Loucy (cell line): ENCODE measurements at regions not wholly inside any gene's neighbourhood (a gene's known extent, or its start where the extent isn't known, plus 50 kb on each side); places are given as distances from the start of the nearest gene placed in this dataset.
A peak's percentile ranks its signal among the peaks of the same experiment; 100 is the strongest.

Experiments used
- H2AFZ ChIP-seq: fragments of 200-600 bp; sonication (generic); 2 replicates; pipeline ENCODE4 v1.6.0; 2016; ENCODE audit warnings: antibody characterized with exemption, mild to moderate bottlenecking, low read length, moderate library complexity
- H3F3A ChIP-seq: fragments of 200-600 bp; 2 replicates; pipeline ENCODE4 v1.6.0; 2016; ENCODE audit warnings: antibody characterized with exemption, low read depth, mild to moderate bottlenecking
- H3K27me3 ChIP-seq: fragments of 200-600 bp; sonication (generic); 2 replicates; pipeline ENCODE4 v1.6.1; 2014; ENCODE audit warnings: low read length, mild to moderate bottlenecking; ENCODE audit not compliant: insufficient read depth, poor library complexity, severe bottlenecking
- H3K36me3 ChIP-seq: fragments of 200-600 bp; sonication (generic); 2 replicates; pipeline ENCODE4 v1.6.1; 2016; ENCODE audit warnings: low read length; ENCODE audit not compliant: insufficient read depth
- H3K4me1 ChIP-seq: fragments of 200-600 bp; sonication (generic); 2 replicates; pipeline ENCODE4 v1.5.1; 2014; ENCODE audit warnings: low read length, mild to moderate bottlenecking; ENCODE audit not compliant: insufficient read depth, poor library complexity, severe bottlenecking
- H3K4me2 ChIP-seq: fragments of 200-600 bp; sonication (generic); 2 replicates; pipeline ENCODE4 v1.6.0; 2014; ENCODE audit warnings: antibody characterized with exemption, low read length, low read depth, mild to moderate bottlenecking; ENCODE audit not compliant: poor library complexity, severe bottlenecking
- H3K4me3 ChIP-seq: fragments of 200-600 bp; sonication (generic); 2 replicates; pipeline ENCODE4 v1.5.1; 2014; ENCODE audit warnings: low read length, mild to moderate bottlenecking, mixed read lengths; ENCODE audit not compliant: poor library complexity, severe bottlenecking
- H3K79me2 ChIP-seq: fragments of 200-600 bp; sonication (generic); 2 replicates; pipeline ENCODE4 v1.6.1; 2014; ENCODE audit warnings: low read length; ENCODE audit not compliant: insufficient read depth
- H3K9ac ChIP-seq: fragments of 200-600 bp; sonication (generic); 2 replicates; pipeline ENCODE4 v1.6.0; 2014; ENCODE audit warnings: mild to moderate bottlenecking, low read depth, low read length, moderate library complexity; ENCODE audit not compliant: poor library complexity, severe bottlenecking
- H3K9me2 ChIP-seq: fragments of 200-600 bp; sonication (generic); replicated peaks from 2 replicates; pipeline ENCODE4 v1.6.1; 2016; ENCODE audit warnings: low read depth, low read length, mixed read lengths
- H3K9me3 ChIP-seq: fragments of 200-600 bp; sonication (generic); 2 replicates; pipeline ENCODE4 v1.6.1; 2014; ENCODE audit warnings: mild to moderate bottlenecking, antibody characterized with exemption, low read length, low read depth; ENCODE audit not compliant: insufficient read depth
- H4K20me1 ChIP-seq: fragments of 200-600 bp; sonication (generic); 2 replicates; pipeline ENCODE4 v1.6.0; 2014; ENCODE audit warnings: antibody characterized with exemption, low read length, mild to moderate bottlenecking; ENCODE audit not compliant: insufficient read depth, poor library complexity, severe bottlenecking
- CTCF ChIP-seq: fragments of 200-600 bp; sonication (generic); conservative IDR thresholded peaks from 2 replicates; pipeline ENCODE4 v1.5.1; 2014; ENCODE audit warnings: mild to moderate bottlenecking, antibody characterized with exemption, low read length
- EZH2phosphoT487 ChIP-seq: fragments of 200-600 bp; IDR thresholded peaks from 2 replicates; pipeline ENCODE4 v1.6.1; 2018; ENCODE audit warnings: antibody characterized with exemption, mild to moderate bottlenecking, moderate library complexity, borderline replicate concordance

GRCh38 chr12:96099986-96100385 is 64.6 kb upstream of the LTA4H start:
- Histone ChIP-seq H3K79me2 (no peaks in the 10 kb centered on the region), H3K36me3 (no peaks in the 10 kb centered on the region), H3F3A (no peaks in the 10 kb centered on the region), H4K20me1 (no peaks in the 10 kb centered on the region), H3K4me1 (peaks cover 34% of the 10 kb centered on the region), H3K9ac (peak overlapping the region; percentile 29), H3K9me3 (no peaks in the 10 kb centered on the region), H2AFZ (peak overlapping the region; percentile 3; the same call in 1 of the 2 replicates), H3K4me3 (peak overlapping the region; percentile 37), H3K9me2 (no peaks in the 10 kb centered on the region), H3K27me3 (no peaks in the 10 kb centered on the region), H3K4me2 (peak overlapping the region; percentile 56)
- TF ChIP-seq CTCF (no peak), EZH2phosphoT487 (no peak)

GRCh38 chr12:96101806-96102205 is 66.4 kb upstream of the LTA4H start:
- Histone ChIP-seq H3K4me3 (no peak overlapping the region), H3K4me2 (no peak overlapping the region), H3K9me3 (no peaks in the 10 kb centered on the region), H3K27me3 (no peaks in the 10 kb centered on the region), H3F3A (no peaks in the 10 kb centered on the region), H3K9me2 (no peaks in the 10 kb centered on the region), H4K20me1 (no peaks in the 10 kb centered on the region), H3K4me1 (peaks cover 29% of the 10 kb centered on the region), H3K79me2 (no peaks in the 10 kb centered on the region), H2AFZ (no peak overlapping the region), H3K36me3 (no peaks in the 10 kb centered on the region), H3K9ac (no peak overlapping the region)
- TF ChIP-seq EZH2phosphoT487 (no peak), CTCF (no peak)

GRCh38 chr12:96103067-96103644 is 67.8 kb upstream of the LTA4H start:
- Histone ChIP-seq H2AFZ (no peak overlapping the region), H3K27me3 (no peaks in the 10 kb centered on the region), H3K9ac (no peak overlapping the region), H3K4me3 (no peak overlapping the region), H3K9me3 (no peaks in the 10 kb centered on the region), H3K9me2 (no peaks in the 10 kb centered on the region), H3F3A (no peaks in the 10 kb centered on the region), H3K4me2 (no peak overlapping the region), H3K36me3 (no peaks in the 10 kb centered on the region), H3K79me2 (no peaks in the 10 kb centered on the region), H4K20me1 (no peaks in the 10 kb centered on the region), H3K4me1 (peaks cover 36% of the 10 kb centered on the region)
- TF ChIP-seq CTCF (no peak), EZH2phosphoT487 (no peak)
